Ishikawa (cell line): ENCODE measurements at regions not wholly inside any gene's neighbourhood (a gene's known extent, or its start where the extent isn't known, plus 50 kb on each side); places are given as distances from the start of the nearest gene placed in this dataset.

ENCODE experiments used
- CREB1 ChIP-seq: IDR thresholded peaks from 2 replicates; pipeline ENCODE4 v1.6.1; 2012; ENCODE audit warnings: low read depth
- EGR1 ChIP-seq: IDR thresholded peaks from 2 replicates; pipeline ENCODE4 v1.6.1; 2012
- EP300 ChIP-seq: IDR thresholded peaks from 2 replicates; pipeline ENCODE4 v1.6.1; 2012; ENCODE audit warnings: borderline replicate concordance
- FOXM1 ChIP-seq: IDR thresholded peaks from 2 replicates; pipeline ENCODE4 v1.6.1; 2012; ENCODE audit warnings: low read depth, borderline replicate concordance
- NFIC ChIP-seq: IDR thresholded peaks from 2 replicates; pipeline ENCODE4 v1.6.1; 2012
- RAD21 ChIP-seq: IDR thresholded peaks from 2 replicates; pipeline ENCODE4 v1.6.1; 2012; ENCODE audit warnings: low read depth
- TAF1 ChIP-seq: IDR thresholded peaks from 2 replicates; pipeline ENCODE4 v1.6.1; 2012; ENCODE audit warnings: low read depth, mild to moderate bottlenecking
- TCF12 ChIP-seq: IDR thresholded peaks from 2 replicates; pipeline ENCODE4 v1.6.1; 2012; ENCODE audit warnings: low read depth
- YY1 ChIP-seq: IDR thresholded peaks from 2 replicates; pipeline ENCODE4 v1.6.1; 2012; ENCODE audit warnings: low read depth
- ZBTB7A ChIP-seq: IDR thresholded peaks from 2 replicates; pipeline ENCODE4 v1.6.1; 2012; ENCODE audit warnings: low read depth
- TF ChIP-seq, protein P1 (sequence below): IDR thresholded peaks from 2 replicates; pipeline ENCODE4 v1.6.1; 2012
- TF ChIP-seq, protein P2 (sequence below): IDR thresholded peaks from 2 replicates; pipeline ENCODE4 v1.6.1; 2012; ENCODE audit warnings: low read depth, mild to moderate bottlenecking

DNA sequence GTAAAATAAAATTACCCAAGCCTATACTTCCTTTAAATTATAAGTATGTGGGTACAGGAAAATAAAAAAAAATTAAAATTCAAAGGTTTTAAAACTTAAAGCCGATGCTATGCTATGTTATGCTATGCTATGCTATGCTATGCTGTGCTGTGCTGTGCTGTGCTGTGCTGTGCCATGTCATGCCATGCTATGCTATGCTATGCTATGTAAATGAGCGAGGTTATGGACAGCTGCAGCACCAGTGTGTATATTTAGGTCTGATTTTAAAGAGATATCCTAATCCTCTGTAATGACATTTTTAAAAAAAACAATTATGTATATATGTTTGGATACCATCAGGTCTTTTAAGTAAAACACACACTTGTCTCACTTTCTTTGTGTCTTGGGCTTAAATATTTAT is 1822.0 kb upstream of the SEL1L start:
- TF ChIP-seq TAF1: no peak
- TF ChIP-seq YY1: no peak
- TF ChIP-seq TCF12: no peak
- no peak for TF ChIP-seq NFIC
- TF ChIP-seq ZBTB7A: no peak
- no peak for TF ChIP-seq EGR1
- TF ChIP-seq, protein P1, sequence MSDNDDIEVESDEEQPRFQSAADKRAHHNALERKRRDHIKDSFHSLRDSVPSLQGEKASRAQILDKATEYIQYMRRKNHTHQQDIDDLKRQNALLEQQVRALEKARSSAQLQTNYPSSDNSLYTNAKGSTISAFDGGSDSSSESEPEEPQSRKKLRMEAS: no peak
- no peak for TF ChIP-seq EP300
- TF ChIP-seq, protein P2, sequence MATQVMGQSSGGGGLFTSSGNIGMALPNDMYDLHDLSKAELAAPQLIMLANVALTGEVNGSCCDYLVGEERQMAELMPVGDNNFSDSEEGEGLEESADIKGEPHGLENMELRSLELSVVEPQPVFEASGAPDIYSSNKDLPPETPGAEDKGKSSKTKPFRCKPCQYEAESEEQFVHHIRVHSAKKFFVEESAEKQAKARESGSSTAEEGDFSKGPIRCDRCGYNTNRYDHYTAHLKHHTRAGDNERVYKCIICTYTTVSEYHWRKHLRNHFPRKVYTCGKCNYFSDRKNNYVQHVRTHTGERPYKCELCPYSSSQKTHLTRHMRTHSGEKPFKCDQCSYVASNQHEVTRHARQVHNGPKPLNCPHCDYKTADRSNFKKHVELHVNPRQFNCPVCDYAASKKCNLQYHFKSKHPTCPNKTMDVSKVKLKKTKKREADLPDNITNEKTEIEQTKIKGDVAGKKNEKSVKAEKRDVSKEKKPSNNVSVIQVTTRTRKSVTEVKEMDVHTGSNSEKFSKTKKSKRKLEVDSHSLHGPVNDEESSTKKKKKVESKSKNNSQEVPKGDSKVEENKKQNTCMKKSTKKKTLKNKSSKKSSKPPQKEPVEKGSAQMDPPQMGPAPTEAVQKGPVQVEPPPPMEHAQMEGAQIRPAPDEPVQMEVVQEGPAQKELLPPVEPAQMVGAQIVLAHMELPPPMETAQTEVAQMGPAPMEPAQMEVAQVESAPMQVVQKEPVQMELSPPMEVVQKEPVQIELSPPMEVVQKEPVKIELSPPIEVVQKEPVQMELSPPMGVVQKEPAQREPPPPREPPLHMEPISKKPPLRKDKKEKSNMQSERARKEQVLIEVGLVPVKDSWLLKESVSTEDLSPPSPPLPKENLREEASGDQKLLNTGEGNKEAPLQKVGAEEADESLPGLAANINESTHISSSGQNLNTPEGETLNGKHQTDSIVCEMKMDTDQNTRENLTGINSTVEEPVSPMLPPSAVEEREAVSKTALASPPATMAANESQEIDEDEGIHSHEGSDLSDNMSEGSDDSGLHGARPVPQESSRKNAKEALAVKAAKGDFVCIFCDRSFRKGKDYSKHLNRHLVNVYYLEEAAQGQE: no peak
- no peak for TF ChIP-seq RAD21
- no peak for TF ChIP-seq CREB1
- TF ChIP-seq FOXM1: no peak
